CD4-positive, alpha-beta T cell (primary cell): ENCODE measurements at regions not wholly inside any gene's neighbourhood (a gene's known extent, or its start where the extent isn't known, plus 50 kb on each side); places are given as distances from the start of the nearest gene placed in this dataset.

ENCODE experiments used
- ATAC-seq: fragments of 200-7000 bp; cut with Tn5 transposase; one replicate; pipeline ENCODE4 v1.10.0; 2022; ENCODE audit warnings: mild to moderate bottlenecking; ENCODE audit not compliant: poor library complexity
- CTCF ChIA-PET: fragments of 350-600 bp; sonication (Branson Sonifier 250); formaldehyde crosslinking; loops from one replicate; lab custom pipeline; 2021; ENCODE audit warnings: antibody characterized with exemption, inconsistent platforms; lab: Charles Lee
- POLR2A ChIA-PET: fragments of 350-600 bp; sonication (Branson Sonifier 250); formaldehyde crosslinking; loops from one replicate; lab custom pipeline; 2021; ENCODE audit warnings: antibody characterized with exemption, inconsistent platforms; lab: Charles Lee
- DNase-seq, 14 experiments: peaks; one replicate each; pipeline ENCODE4 v3.0.0-alpha.2; 2013 to 2020; ENCODE audit warnings: mixed read lengths in 2 of 14
- H3K27ac ChIP-seq, 2 donors: one replicate each; pipeline versions ENCODE4 v1.5.1 to v1.7.0; 2013; ENCODE audit warnings: low read length in 2 of 2, low read depth in 1 of 2, mild to moderate bottlenecking in 1 of 2
- H3K27me3 ChIP-seq, 2 experiments: 1 replicate in 1 of 2; 2 replicates in 1 of 2; pipeline versions ENCODE4 v1.6.1 to v1.7.0; 2013; ENCODE audit warnings: low read length in 2 of 2, control low read depth in 1 of 2, mild to moderate bottlenecking in 1 of 2, moderate library complexity in 1 of 2; ENCODE audit not compliant: insufficient read depth in 2 of 2, control insufficient read depth in 1 of 2
- H3K36me3 ChIP-seq: one replicate; pipeline ENCODE4 v1.6.1; 2013; ENCODE audit warnings: low read length, control low read depth; ENCODE audit not compliant: insufficient read depth
- H3K4me1 ChIP-seq: one replicate; pipeline ENCODE4 v1.6.1; 2013; ENCODE audit warnings: low read length, control low read depth; ENCODE audit not compliant: insufficient read depth
- H3K4me3 ChIP-seq: one replicate; pipeline ENCODE4 v1.5.1; 2013; ENCODE audit warnings: mild to moderate bottlenecking, low read length, moderate library complexity
- H3K9me3 ChIP-seq, 2 experiments: 1 replicate in 1 of 2; 2 replicates in 1 of 2; pipeline versions ENCODE4 v1.6.1 to v1.7.0; 2013; ENCODE audit warnings: low read length in 2 of 2, mild to moderate bottlenecking in 2 of 2, control low read depth in 1 of 2, moderate library complexity in 1 of 2; ENCODE audit not compliant: control insufficient read depth in 1 of 2, insufficient read depth in 1 of 2
- H3K27ac Mint-ChIP-seq: one replicate; pipeline ENCODE4 v1.8.0; 2020; ENCODE audit warnings: mixed read lengths
- H3K27me3 Mint-ChIP-seq: one replicate; pipeline ENCODE4 v1.8.0; 2021; ENCODE audit warnings: mixed read lengths
- H3K36me3 Mint-ChIP-seq: one replicate; pipeline ENCODE4 v1.8.0; 2021; ENCODE audit warnings: low read depth, mixed read lengths
- H3K4me1 Mint-ChIP-seq: one replicate; pipeline ENCODE4 v1.8.0; 2021; ENCODE audit warnings: low read depth, mixed read lengths
- H3K4me3 Mint-ChIP-seq: one replicate; pipeline ENCODE4 v1.8.0; 2020; ENCODE audit warnings: mild to moderate bottlenecking, mixed read lengths
- H3K9me3 Mint-ChIP-seq: one replicate; pipeline ENCODE4 v1.8.0; 2020; ENCODE audit warnings: mixed read lengths
- intact Hi-C, 2 experiments: fragments of 100-400 bp; cut with DNase I in 1 of 2; cut with micrococcal nuclease in 1 of 2; formaldehyde crosslinking; loops; one replicate each; pipeline versions ENCODE4 v1.15.1 to v1.9.0; 2023 to 2025; cut with DNase I, micrococcal nuclease
- TF ChIP-seq, protein P1 (sequence below): fragments of 200-600 bp; IDR thresholded peaks from one replicate; pipeline ENCODE4 v1.8.0; 2022; ENCODE audit warnings: antibody characterized with exemption, mild to moderate bottlenecking

DNA sequence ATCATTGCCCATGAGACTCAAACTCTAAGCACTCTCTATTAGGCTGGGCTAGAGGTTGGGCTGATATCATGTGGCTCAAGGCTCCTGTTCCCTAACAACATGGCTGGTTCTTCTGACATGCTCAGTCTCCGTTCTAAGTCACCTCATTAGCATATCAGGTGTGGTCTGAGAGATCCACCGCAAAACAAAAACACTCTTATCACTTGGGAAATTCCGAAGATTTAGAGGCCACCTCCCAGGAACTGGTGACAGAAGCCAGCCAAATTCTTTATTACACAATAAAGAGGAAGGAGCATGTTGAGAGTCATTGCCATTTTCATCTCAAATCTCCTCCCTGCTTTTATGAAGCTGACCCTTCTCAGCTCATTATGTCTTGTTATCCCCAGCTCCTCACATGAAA lies 107.6 kb downstream of the MSX2 start:
- no peak overlapping the region for H3K4me3 ChIP-seq
- Mint-ChIP-seq H3K4me1 (no peaks in the 10 kb centered on the region), H3K27ac (no peak overlapping the region), H3K4me3 (no peak overlapping the region), H3K27me3 (peaks cover 20% of the 10 kb centered on the region), H3K9me3 (no peaks in the 10 kb centered on the region), H3K36me3 (no peaks in the 10 kb centered on the region)
- DNase-seq, result no peak
- ChIA-PET POLR2A (no interaction called here), CTCF (no interaction called here)
- no peaks in the 10 kb centered on the region for H3K36me3 ChIP-seq
- intact Hi-C loops, result no loop called here
- no peak for ATAC-seq
- H3K27me3 ChIP-seq, result peaks cover 3 to 5% of the 10 kb centered on the region in 2 experiments
- no peaks in the 10 kb centered on the region for H3K9me3 ChIP-seq
- TF ChIP-seq, protein P1, sequence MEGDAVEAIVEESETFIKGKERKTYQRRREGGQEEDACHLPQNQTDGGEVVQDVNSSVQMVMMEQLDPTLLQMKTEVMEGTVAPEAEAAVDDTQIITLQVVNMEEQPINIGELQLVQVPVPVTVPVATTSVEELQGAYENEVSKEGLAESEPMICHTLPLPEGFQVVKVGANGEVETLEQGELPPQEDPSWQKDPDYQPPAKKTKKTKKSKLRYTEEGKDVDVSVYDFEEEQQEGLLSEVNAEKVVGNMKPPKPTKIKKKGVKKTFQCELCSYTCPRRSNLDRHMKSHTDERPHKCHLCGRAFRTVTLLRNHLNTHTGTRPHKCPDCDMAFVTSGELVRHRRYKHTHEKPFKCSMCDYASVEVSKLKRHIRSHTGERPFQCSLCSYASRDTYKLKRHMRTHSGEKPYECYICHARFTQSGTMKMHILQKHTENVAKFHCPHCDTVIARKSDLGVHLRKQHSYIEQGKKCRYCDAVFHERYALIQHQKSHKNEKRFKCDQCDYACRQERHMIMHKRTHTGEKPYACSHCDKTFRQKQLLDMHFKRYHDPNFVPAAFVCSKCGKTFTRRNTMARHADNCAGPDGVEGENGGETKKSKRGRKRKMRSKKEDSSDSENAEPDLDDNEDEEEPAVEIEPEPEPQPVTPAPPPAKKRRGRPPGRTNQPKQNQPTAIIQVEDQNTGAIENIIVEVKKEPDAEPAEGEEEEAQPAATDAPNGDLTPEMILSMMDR, result no peak
- no peaks in the 10 kb centered on the region for H3K4me1 ChIP-seq
- no peak overlapping the region for H3K27ac ChIP-seq

GRCh38 chr5:174831031-174831660 lies 106.8 kb downstream of the MSX2 start:
- peaks cover 17% of the 10 kb centered on the region for H3K27me3 Mint-ChIP-seq
- H3K27me3 ChIP-seq, result peaks cover 0 to 3% of the 10 kb centered on the region in 2 experiments
- H3K4me1 Mint-ChIP-seq, result no peaks in the 10 kb centered on the region
- H3K36me3 Mint-ChIP-seq, result no peaks in the 10 kb centered on the region
- ChIA-PET CTCF (no interaction called here), POLR2A (no interaction called here)
- ATAC-seq (no peak), DNase-seq (no peak)
- TF ChIP-seq, protein P1, result no peak
- H3K4me3 ChIP-seq, result no peak overlapping the region
- H3K4me1 ChIP-seq, result no peaks in the 10 kb centered on the region
- no peak overlapping the region for H3K27ac Mint-ChIP-seq
- H3K27ac ChIP-seq, result no peak overlapping the region
- no peaks in the 10 kb centered on the region for H3K9me3 Mint-ChIP-seq
- no peak overlapping the region for H3K4me3 Mint-ChIP-seq
- H3K36me3 ChIP-seq, result no peaks in the 10 kb centered on the region
- intact Hi-C loops, result no loop called here
- H3K9me3 ChIP-seq, result no peaks in the 10 kb centered on the region

GRCh38 chr5:174829511-174829864 lies 105.1 kb downstream of the MSX2 start:
- Mint-ChIP-seq H3K9me3 (no peaks in the 10 kb centered on the region), H3K27me3 (peaks cover 16% of the 10 kb centered on the region), H3K4me3 (no peak overlapping the region), H3K4me1 (no peaks in the 10 kb centered on the region), H3K27ac (no peak overlapping the region), H3K36me3 (no peaks in the 10 kb centered on the region)
- Histone ChIP-seq H3K4me1 (no peaks in the 10 kb centered on the region), H3K27ac (no peak overlapping the region), H3K4me3 (no peak overlapping the region), H3K36me3 (no peaks in the 10 kb centered on the region), H3K9me3 (peaks cover 0 to 5% of the 10 kb centered on the region in 2 experiments), H3K27me3 (peaks cover 0 to 3% of the 10 kb centered on the region in 2 experiments)
- no peak for DNase-seq
- POLR2A ChIA-PET, result no interaction called here
- ATAC-seq, result no peak
- CTCF ChIA-PET, result no interaction called here
- TF ChIP-seq, protein P1, result no peak
- intact Hi-C loops, result no loop called here
